ENCODE measurements at regions not wholly inside any gene's neighbourhood (a gene's known extent, or its start where the extent isn't known, plus 50 kb on each side); places are given as distances from the start of the nearest gene placed in this dataset.

- CTCF ChIA-PET = interaction anchor here (0.6 to 6.6 kb wide), 25 partner anchors 9 to 774 kb away, joined by 3 to 90 read pairs (median 4); partner anchors contain the start of genes ELAC2 and MYOCD
- intact Hi-C loops (cut with micrococcal nuclease) = loop anchor here (5.0 to 10.0 kb wide), 2 partner anchors 158 to 290 kb away; no protein-coding TSS in a partner anchor
- no peaks in the 10 kb centered on the region for H3K9me3 Mint-ChIP-seq (ENCODE audit: unreplicated experiment)
- H3K4me1 Mint-ChIP-seq (ENCODE audit: insufficient read depth, unreplicated experiment) = no peaks in the 10 kb centered on the region
- no peak for DNase-seq (ENCODE audit: unreplicated experiment)
- no peak for TF ChIP-seq CTCF (IDR thresholded peaks at IDR 0.05; ENCODE audit: unreplicated experiment)
- no peak overlapping the region for H3K4me3 Mint-ChIP-seq (ENCODE audit: unreplicated experiment)
- no TSS peak for BruUV-seq (replicated peaks)
- POLR2A ChIA-PET = interaction anchor here (0.7 to 1.2 kb wide), 3 partner anchors 16 to 766 kb away, joined by 3 read pairs; no protein-coding TSS in a partner anchor
- H3K27ac Mint-ChIP-seq (ENCODE audit: low read depth, unreplicated experiment) = no peak overlapping the region
- H3K36me3 Mint-ChIP-seq (ENCODE audit: insufficient read depth, unreplicated experiment) = no peaks in the 10 kb centered on the region
- no peaks in the 10 kb centered on the region for H3K27me3 Mint-ChIP-seq (ENCODE audit: insufficient read depth, unreplicated experiment)
Observed at GRCh38 chr17:12257176-12257575, 236.5 kb downstream of the MAP2K4 start.

GRCh38 chr17:12261354-12261753 lies 240.7 kb downstream of the MAP2K4 start:
- ChIA-PET POLR2A (no interaction called here), CTCF (interaction anchor here (0.6 to 6.1 kb wide), 4 partner anchors 68 to 741 kb away, joined by 3 to 90 read pairs (median 4); partner anchors contain the start of gene MYOCD)
- Mint-ChIP-seq H3K4me3 (ENCODE audit: unreplicated experiment) (no peak overlapping the region), H3K36me3 (ENCODE audit: insufficient read depth, unreplicated experiment) (no peaks in the 10 kb centered on the region), H3K27ac (ENCODE audit: low read depth, unreplicated experiment) (no peak overlapping the region), H3K4me1 (ENCODE audit: insufficient read depth, unreplicated experiment) (no peaks in the 10 kb centered on the region), H3K9me3 (ENCODE audit: unreplicated experiment) (no peaks in the 10 kb centered on the region), H3K27me3 (ENCODE audit: insufficient read depth, unreplicated experiment) (no peaks in the 10 kb centered on the region)
- no peak for TF ChIP-seq CTCF (IDR thresholded peaks at IDR 0.05; ENCODE audit: unreplicated experiment)
- no peak for DNase-seq (ENCODE audit: unreplicated experiment)
- no TSS peak for BruUV-seq (replicated peaks)
- intact Hi-C loops (cut with micrococcal nuclease) = no loop called here

- Mint-ChIP-seq H3K36me3 (ENCODE audit: insufficient read depth, unreplicated experiment) (no peaks in the 10 kb centered on the region), H3K4me3 (ENCODE audit: unreplicated experiment) (no peak overlapping the region), H3K27ac (ENCODE audit: low read depth, unreplicated experiment) (no peak overlapping the region), H3K4me1 (ENCODE audit: insufficient read depth, unreplicated experiment) (peaks cover 6% of the 10 kb centered on the region), H3K27me3 (ENCODE audit: insufficient read depth, unreplicated experiment) (no peaks in the 10 kb centered on the region), H3K9me3 (ENCODE audit: unreplicated experiment) (no peaks in the 10 kb centered on the region)
- intact Hi-C loops (cut with micrococcal nuclease) = no loop called here
- no peak for TF ChIP-seq CTCF (IDR thresholded peaks at IDR 0.05; ENCODE audit: unreplicated experiment)
- no peak for DNase-seq (ENCODE audit: unreplicated experiment)
- BruUV-seq (replicated peaks) = no TSS peak
- POLR2A ChIA-PET = interaction anchor here (0.8 kb wide), 1 partner anchor 16 kb away, joined by 3 read pairs; no protein-coding TSS in a partner anchor
- CTCF ChIA-PET = no interaction called here
Observed at GRCh38 chr17:12269751-12270150, 249.1 kb downstream of the MAP2K4 start.

GRCh38 chr17:12277827-12278226 lies 257.1 kb downstream of the MAP2K4 start:
- no peak for TF ChIP-seq CTCF (IDR thresholded peaks at IDR 0.05; ENCODE audit: unreplicated experiment)
- POLR2A ChIA-PET = no interaction called here
- CTCF ChIA-PET = interaction anchor here (0.6 kb wide), 1 partner anchor 442 kb away, joined by 4 read pairs; no protein-coding TSS in a partner anchor
- no TSS peak for BruUV-seq (replicated peaks)
- Mint-ChIP-seq H3K27ac (ENCODE audit: low read depth, unreplicated experiment) (no peak overlapping the region), H3K36me3 (ENCODE audit: insufficient read depth, unreplicated experiment) (peaks cover 5% of the 10 kb centered on the region), H3K4me3 (ENCODE audit: unreplicated experiment) (no peak overlapping the region), H3K4me1 (ENCODE audit: insufficient read depth, unreplicated experiment) (peaks cover 30% of the 10 kb centered on the region), H3K27me3 (ENCODE audit: insufficient read depth, unreplicated experiment) (no peaks in the 10 kb centered on the region), H3K9me3 (ENCODE audit: unreplicated experiment) (peaks cover 3% of the 10 kb centered on the region)
- no peak for DNase-seq (ENCODE audit: unreplicated experiment)
- intact Hi-C loops (cut with micrococcal nuclease) = no loop called here

Data from MCF 10A (cell line).